Esophagus squamous epithelium (tissue), 4 donors: ENCODE measurements at regions not wholly inside any gene's neighbourhood (a gene's known extent, or its start where the extent isn't known, plus 50 kb on each side); places are given as distances from the start of the nearest gene placed in this dataset.

Experiments used
- POLR2A ChIP-seq, 4 donors: fragments of 450-650 bp; IDR thresholded peaks; one replicate each; pipeline ENCODE4 v1.6.1; 2017; ENCODE audit warnings: antibody characterized with exemption in 4 of 4, mild to moderate bottlenecking in 4 of 4, moderate library complexity in 3 of 4
- TF ChIP-seq, protein P1 (sequence below), 6 experiments: fragments of 450-650 bp in 4 of 6; fragments of 200-600 bp in 2 of 6; sonication (generic) in 2 of 6; IDR thresholded peaks; one replicate each; pipeline ENCODE4 v1.5.1; 2016 to 2019; ENCODE audit warnings: antibody characterized with exemption in 6 of 6, mild to moderate bottlenecking in 4 of 6, moderate library complexity in 4 of 6

DNA sequence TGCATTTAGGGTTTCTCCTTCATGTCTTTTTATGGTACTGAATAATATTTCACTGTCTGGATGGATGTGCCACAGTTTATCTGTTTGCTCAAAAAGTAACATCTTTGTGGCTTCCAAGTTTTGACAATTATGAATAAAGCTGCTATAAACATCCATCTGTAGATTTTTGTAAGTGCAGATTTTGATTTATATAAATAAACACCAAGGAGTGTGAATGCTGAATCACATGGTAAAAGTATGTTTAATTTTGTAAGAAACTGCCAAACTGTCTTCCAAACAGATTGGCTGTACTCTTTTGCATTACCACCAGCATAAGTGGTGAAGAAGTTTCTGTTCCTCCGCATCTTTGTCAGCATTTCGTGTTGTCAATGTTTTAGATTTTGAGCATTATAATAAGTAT lies 158.7 kb upstream of the GIMD1 start:
- TF ChIP-seq, protein P1, sequence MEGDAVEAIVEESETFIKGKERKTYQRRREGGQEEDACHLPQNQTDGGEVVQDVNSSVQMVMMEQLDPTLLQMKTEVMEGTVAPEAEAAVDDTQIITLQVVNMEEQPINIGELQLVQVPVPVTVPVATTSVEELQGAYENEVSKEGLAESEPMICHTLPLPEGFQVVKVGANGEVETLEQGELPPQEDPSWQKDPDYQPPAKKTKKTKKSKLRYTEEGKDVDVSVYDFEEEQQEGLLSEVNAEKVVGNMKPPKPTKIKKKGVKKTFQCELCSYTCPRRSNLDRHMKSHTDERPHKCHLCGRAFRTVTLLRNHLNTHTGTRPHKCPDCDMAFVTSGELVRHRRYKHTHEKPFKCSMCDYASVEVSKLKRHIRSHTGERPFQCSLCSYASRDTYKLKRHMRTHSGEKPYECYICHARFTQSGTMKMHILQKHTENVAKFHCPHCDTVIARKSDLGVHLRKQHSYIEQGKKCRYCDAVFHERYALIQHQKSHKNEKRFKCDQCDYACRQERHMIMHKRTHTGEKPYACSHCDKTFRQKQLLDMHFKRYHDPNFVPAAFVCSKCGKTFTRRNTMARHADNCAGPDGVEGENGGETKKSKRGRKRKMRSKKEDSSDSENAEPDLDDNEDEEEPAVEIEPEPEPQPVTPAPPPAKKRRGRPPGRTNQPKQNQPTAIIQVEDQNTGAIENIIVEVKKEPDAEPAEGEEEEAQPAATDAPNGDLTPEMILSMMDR (IDR thresholded peaks at IDR 0.05): no peak
- TF ChIP-seq POLR2A (IDR thresholded peaks at IDR 0.05): no peak
